Adipocyte (in vitro differentiated cells): ENCODE measurements at regions not wholly inside any gene's neighbourhood (a gene's known extent, or its start where the extent isn't known, plus 50 kb on each side); places are given as distances from the start of the nearest gene placed in this dataset.

Source experiments
- DNase-seq: peaks from one replicate; pipeline ENCODE4 v3.0.0-alpha.2; 2015; ENCODE audit warnings: low read depth
- H3K27me3 ChIP-seq: replicated peaks from 2 replicates; pipeline ENCODE4 v1.7.0; 2013; ENCODE audit warnings: mild to moderate bottlenecking, low read length, moderate library complexity; ENCODE audit not compliant: control insufficient read depth, insufficient read depth
- H3K36me3 ChIP-seq: 2 replicates; pipeline ENCODE4 v1.7.0; 2013; ENCODE audit warnings: low read length, mild to moderate bottlenecking, moderate library complexity; ENCODE audit not compliant: control insufficient read depth, insufficient read depth, severe bottlenecking
- H3K4me1 ChIP-seq: 2 replicates; pipeline ENCODE4 v1.7.0; 2013; ENCODE audit warnings: mild to moderate bottlenecking, low read length, moderate library complexity; ENCODE audit not compliant: control insufficient read depth, insufficient read depth
- H3K4me3 ChIP-seq: 2 replicates; pipeline ENCODE4 v1.7.0; 2013; ENCODE audit warnings: mild to moderate bottlenecking, low read length, moderate library complexity
- H3K9ac ChIP-seq: 2 replicates; pipeline ENCODE4 v1.7.0; 2013; ENCODE audit warnings: mild to moderate bottlenecking, low read length, moderate library complexity
- H3K9me3 ChIP-seq: 2 replicates; pipeline ENCODE4 v1.7.0; 2013; ENCODE audit warnings: mild to moderate bottlenecking, low read length, moderate library complexity; ENCODE audit not compliant: control insufficient read depth

DNA sequence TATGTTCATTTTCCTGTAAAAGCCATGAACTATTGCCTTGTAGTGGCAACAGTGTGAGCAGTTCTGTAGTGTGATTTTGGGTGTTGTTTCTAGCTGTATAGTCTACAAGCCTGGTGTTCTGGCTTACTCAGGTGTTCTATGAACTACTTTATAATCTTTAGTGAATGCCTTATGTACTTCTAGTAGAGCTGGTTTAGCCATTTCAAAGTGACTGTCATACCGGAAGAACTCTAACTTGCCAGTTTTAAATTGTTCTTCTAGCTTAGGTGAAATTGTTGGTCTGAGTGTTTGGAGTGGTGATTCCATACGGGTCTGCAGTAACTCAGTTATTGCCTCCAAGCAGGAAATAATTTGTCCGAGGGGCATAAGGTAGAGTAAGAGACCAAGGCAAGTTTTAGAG is 150.2 kb upstream of the ZNF184 start:
- Histone ChIP-seq H3K4me3 (no peak overlapping the region), H3K27me3 (peaks cover 13% of the 10 kb centered on the region), H3K4me1 (peaks cover 2% of the 10 kb centered on the region), H3K36me3 (no peaks in the 10 kb centered on the region), H3K9me3 (no peaks in the 10 kb centered on the region), H3K9ac (no peak overlapping the region)
- DNase-seq = no peak

DNA sequence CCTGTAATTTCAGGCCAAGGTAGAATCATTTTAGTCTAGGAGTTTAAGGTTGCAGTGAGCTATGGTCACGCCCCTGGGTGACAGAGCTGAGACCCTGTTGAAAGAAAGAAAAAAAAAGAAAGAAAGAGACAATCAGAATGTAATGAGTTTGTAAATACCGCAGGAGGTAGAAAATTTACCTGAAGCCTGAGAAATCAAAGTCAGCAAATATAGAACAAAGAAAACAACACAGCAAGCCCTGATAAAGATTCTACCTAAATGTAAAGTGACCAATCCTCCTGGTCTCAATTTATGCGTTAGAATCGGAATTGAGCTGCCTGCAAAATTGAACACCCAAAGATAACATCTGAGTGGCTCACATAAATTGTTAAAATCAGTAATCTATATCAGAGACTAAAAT is 146.5 kb upstream of the ZNF184 start:
- H3K9me3 ChIP-seq = no peaks in the 10 kb centered on the region
- H3K4me3 ChIP-seq = no peak overlapping the region
- H3K4me1 ChIP-seq = peaks cover 10% of the 10 kb centered on the region
- H3K9ac ChIP-seq = no peak overlapping the region
- H3K36me3 ChIP-seq = no peaks in the 10 kb centered on the region
- H3K27me3 ChIP-seq = peaks cover 16% of the 10 kb centered on the region
- DNase-seq = no peak

DNA sequence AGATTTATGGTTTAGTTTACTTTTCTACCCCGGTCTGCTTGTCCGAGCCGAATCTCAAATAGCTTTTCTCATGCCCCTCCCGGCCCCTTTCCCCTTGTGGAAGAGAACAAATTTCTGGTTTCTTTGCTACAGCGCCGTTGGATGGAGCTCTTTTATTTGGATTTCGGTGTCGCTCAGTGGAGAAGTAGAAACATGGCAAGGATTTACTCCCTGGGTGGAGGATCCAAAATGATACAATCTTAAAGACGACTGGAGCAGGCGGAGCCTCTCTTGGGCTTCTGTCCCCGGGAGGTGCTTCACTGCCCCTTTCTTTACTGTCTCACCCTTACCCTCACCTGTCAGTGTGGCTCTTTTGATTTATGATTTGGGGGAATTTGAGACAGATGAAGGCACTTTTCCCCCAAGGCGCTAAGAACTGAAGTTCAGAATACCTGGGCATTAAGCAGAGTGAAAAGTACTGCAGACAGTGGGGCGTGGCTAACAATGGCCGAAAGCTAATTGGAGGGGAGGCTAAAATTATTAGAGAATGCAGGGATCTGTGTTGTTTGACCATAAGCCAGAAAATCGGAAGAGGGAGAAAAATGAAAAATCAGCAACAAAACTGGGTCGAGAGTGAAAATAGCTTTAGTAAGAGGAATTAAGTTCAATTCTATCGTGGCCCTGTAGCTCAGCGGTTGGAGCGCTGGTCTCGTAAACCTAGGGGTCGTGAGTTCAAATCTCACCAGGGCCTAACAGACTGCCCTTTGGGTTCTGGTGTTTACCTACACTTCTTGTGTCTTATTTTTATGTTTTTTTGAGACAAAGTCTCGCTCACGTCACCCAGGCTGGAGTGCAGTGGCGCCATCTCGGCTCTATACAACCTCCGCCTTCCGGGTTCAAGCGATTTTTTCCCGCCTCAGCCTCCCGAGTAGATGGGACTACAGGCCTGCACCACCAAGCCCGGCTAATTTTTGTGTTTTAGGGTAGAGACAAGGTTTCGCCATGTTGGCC is 145.1 kb upstream of the ZNF184 start:
- no peaks in the 10 kb centered on the region for H3K9me3 ChIP-seq
- H3K27me3 ChIP-seq = peaks cover 19% of the 10 kb centered on the region
- peak overlapping the region; percentile 80 for H3K4me3 ChIP-seq
- peak overlapping the region; percentile 52 for H3K9ac ChIP-seq
- DNase-seq = peak; percentile 72
- H3K36me3 ChIP-seq = no peaks in the 10 kb centered on the region
- H3K4me1 ChIP-seq = peaks cover 10% of the 10 kb centered on the region

- no peaks in the 10 kb centered on the region for H3K9me3 ChIP-seq
- H3K27me3 ChIP-seq = peaks cover 19% of the 10 kb centered on the region
- DNase-seq = peak; percentile 56
- peaks cover 10% of the 10 kb centered on the region for H3K4me1 ChIP-seq
- H3K4me3 ChIP-seq = peak overlapping the region; percentile 80
- H3K36me3 ChIP-seq = no peaks in the 10 kb centered on the region
- H3K9ac ChIP-seq = peak overlapping the region; percentile 52
Measured at GRCh38 chr6:27617046-27617687, 144.3 kb upstream of the ZNF184 start.

DNA sequence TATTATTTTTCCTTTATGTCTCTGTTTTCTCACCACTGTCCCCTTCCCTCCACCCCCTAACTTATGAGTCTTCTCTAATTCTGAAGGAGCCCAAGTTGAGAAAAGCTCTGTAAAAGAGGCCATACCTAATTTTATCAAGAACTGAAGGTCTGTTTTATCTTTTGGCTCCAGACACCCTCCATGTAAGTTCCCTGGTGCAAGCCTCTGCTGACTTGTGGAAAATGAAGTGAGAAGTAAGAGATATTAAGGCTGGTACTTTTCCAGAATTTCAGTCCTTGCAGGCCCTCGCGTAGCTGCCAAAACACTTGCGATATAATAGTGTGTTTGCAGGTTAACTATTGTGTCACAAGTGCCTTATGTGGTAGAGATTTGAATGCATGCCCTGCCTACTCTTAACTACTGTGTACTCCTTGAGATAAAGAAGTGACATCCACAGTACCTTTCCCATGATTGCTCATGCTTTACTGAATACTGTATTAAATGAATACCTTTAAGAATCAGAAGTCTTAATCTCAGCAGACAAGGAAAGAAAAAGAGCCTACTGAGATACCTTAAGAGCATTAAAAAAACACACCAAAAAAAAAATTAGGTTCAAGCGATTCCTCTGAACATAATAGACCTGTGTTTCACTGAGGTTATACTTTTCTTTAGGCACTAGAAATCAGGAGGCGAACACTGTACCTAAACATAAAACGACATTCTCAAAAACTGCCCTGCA is 143.6 kb upstream of the ZNF184 start:
- peak overlapping the region; percentile 52 for H3K9ac ChIP-seq

GRCh38 chr6:27611451-27611850 is 138.5 kb upstream of the ZNF184 start:
- H3K9ac ChIP-seq = no peak overlapping the region
- no peak for DNase-seq

More for the DNA sequence above, 143.6 kb upstream of the ZNF184 start:
- Histone ChIP-seq H3K4me1 (peaks cover 10% of the 10 kb centered on the region), H3K27me3 (peaks cover 15% of the 10 kb centered on the region), H3K9me3 (no peaks in the 10 kb centered on the region), H3K4me3 (peak overlapping the region; percentile 80), H3K36me3 (no peaks in the 10 kb centered on the region)
- DNase-seq = no peak

DNA sequence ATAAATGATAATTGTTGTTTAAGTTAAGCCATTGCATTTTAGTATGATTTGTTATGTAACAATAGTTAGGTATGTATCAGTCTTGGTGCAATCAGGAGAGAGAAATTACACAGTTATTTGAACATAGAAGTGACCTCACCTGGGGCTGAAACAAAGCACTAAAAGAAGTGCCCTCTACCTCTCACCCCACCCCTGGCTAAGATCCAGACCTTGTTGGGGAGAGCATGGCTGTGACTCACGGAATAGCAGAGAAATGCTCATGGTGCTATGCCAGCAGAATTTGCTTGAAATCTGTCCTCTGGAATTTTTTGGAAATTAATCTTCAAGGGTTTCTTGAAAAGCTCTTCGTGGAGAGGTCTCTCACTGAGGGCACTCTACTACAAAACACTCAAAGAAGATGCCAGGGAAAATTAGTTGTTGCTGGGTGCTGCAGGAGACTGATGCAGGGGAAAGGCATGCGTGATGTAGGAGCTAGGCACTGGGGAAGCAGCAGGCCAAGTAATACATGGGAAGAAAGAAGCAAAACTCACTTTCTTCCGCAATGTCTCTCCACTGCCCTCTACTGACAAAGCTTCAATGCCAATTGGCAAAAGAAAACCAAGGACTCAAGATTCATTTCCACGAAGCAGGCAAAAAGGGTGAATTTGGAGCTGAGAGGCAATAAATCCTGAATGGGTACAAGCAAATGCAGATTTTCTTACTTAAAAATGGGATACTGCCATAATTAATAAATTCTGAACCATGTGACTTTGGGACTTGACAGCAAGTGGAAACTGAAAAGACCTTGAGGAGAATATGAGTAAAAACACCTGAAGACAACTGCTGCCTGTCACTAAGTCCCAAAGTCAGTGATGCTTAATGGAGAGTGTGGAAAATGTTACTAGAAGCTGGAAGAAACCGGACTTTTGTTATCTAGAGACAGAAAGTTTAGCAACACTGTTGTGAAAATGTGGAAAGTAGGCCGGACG is 136.3 kb upstream of the ZNF184 start:
- Histone ChIP-seq H3K9ac (no peak overlapping the region), H3K4me3 (no peak overlapping the region), H3K4me1 (peaks cover 2% of the 10 kb centered on the region), H3K36me3 (no peaks in the 10 kb centered on the region), H3K9me3 (no peaks in the 10 kb centered on the region), H3K27me3 (peaks cover 3% of the 10 kb centered on the region)
- peak; percentile 62 for DNase-seq

More at GRCh38 chr6:27611451-27611850, 138.5 kb upstream of the ZNF184 start:
- Histone ChIP-seq H3K36me3 (no peaks in the 10 kb centered on the region), H3K4me1 (no peaks in the 10 kb centered on the region), H3K9me3 (no peaks in the 10 kb centered on the region), H3K27me3 (peaks cover 6% of the 10 kb centered on the region), H3K4me3 (no peak overlapping the region)

GRCh38 chr6:27605401-27606342 is 132.8 kb upstream of the ZNF184 start:
- H3K27me3 ChIP-seq = no peaks in the 10 kb centered on the region
- no peaks in the 10 kb centered on the region for H3K36me3 ChIP-seq
- H3K4me1 ChIP-seq = peaks cover 2% of the 10 kb centered on the region
- peak; percentile 67 for DNase-seq
- H3K9ac ChIP-seq = no peak overlapping the region
- H3K4me3 ChIP-seq = peak overlapping the region; percentile 76
- H3K9me3 ChIP-seq = no peaks in the 10 kb centered on the region

DNA sequence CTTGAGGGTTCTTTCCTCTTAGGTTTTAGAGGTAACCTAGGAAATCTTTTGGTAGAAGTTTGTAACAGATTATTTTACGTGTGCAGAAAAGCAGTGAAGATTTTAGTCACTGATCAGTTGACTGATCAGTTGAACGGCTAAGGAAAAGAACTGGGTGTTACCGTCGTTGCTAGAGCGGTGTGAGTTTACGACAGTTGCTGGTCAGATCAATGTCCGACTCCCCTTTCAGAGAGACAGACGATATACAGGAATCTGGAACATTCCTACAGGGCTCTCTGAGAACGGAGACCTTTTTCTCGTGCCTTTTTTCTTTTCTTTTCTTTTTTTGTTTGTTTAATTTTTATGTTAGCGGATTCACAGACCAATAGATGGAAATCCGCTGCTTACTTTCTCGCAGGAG is 132.1 kb upstream of the ZNF184 start:
- peak; percentile 37 for DNase-seq
- H3K4me1 ChIP-seq = peaks cover 2% of the 10 kb centered on the region
- H3K36me3 ChIP-seq = no peaks in the 10 kb centered on the region
- H3K27me3 ChIP-seq = no peaks in the 10 kb centered on the region
- H3K9ac ChIP-seq = no peak overlapping the region
- no peaks in the 10 kb centered on the region for H3K9me3 ChIP-seq
- H3K4me3 ChIP-seq = peak overlapping the region; percentile 76
